ENCODE measurements at regions not wholly inside any gene's neighbourhood (a gene's known extent, or its start where the extent isn't known, plus 50 kb on each side); places are given as distances from the start of the nearest gene placed in this dataset.

- TF ChIP-seq SMC3 (conservative IDR thresholded peaks at IDR 0.05; ENCODE audit: poor library complexity) (no peak), CTCF (IDR thresholded peaks at IDR 0.05; ENCODE audit: poor library complexity, severe bottlenecking) (no peak), EZH2 (IDR thresholded peaks at IDR 0.05; ENCODE audit: borderline replicate concordance, insufficient read depth, low read length, poor library complexity, severe bottlenecking) (no peak), POLR2AphosphoS5 (IDR thresholded peaks at IDR 0.05) (no peak), RAD21 (conservative IDR thresholded peaks at IDR 0.05) (no peak), TAF1 (IDR thresholded peaks at IDR 0.05; ENCODE audit: low read depth) (no peak)
Observed at GRCh38 chr12:76713130-76713529, 50.8 kb upstream of the ZDHHC17 start.

All from neural cell (in vitro differentiated cells).